ENCODE measurements at regions not wholly inside any gene's neighbourhood (a gene's known extent, or its start where the extent isn't known, plus 50 kb on each side); places are given as distances from the start of the nearest gene placed in this dataset.
"Not testable (repeated sequence)": the region's sequence is repeated elsewhere in the genome, so short reads cannot be mapped to it uniquely, and the experiment has no call there.

DNA sequence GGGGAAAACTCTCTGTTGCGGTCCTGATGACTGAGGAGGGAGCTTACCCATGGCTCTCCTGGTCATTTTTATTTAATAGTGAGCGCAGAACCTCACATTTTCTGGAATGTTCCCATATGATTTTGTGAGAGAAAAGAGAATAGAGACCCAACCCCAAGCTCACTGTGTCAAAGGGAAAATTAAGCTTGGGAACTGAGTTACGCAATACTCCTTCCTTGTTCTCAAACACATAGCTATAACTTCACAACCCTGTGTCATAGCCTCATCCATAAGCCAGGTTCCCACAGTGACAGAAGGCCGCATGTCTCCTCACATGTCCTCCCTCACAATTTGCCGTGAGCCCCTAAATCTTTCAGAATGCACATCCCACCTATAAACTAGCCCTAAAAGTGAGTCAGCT is 252.8 kb downstream of the CCDC74A start:
- TF ChIP-seq POLR2A, POLR2AphosphoS5, POU2F2, TAF1, SPI1 (IDR thresholded peaks at IDR 0.05; ENCODE audit: low read depth, low read length): not testable (repeated sequence)
